Activated CD4-positive, alpha-beta T cell treated with anti-CD3 and anti-CD28 coated beads, Interleukin-2, amount 50 U/mL, for 24 hours (primary cell): ENCODE measurements at regions not wholly inside any gene's neighbourhood (a gene's known extent, or its start where the extent isn't known, plus 50 kb on each side); places are given as distances from the start of the nearest gene placed in this dataset.

ENCODE experiments used
- DNase-seq, 2 donors: peaks; one replicate each; pipeline ENCODE4 v3.0.0-alpha.2; 2020; ENCODE audit warnings: low read depth in 1 of 2, low spot score in 1 of 2

- DNase-seq: no peak
Observed at GRCh38 chr1:220979371-220979770, 100.1 kb downstream of the HLX start.

DNA sequence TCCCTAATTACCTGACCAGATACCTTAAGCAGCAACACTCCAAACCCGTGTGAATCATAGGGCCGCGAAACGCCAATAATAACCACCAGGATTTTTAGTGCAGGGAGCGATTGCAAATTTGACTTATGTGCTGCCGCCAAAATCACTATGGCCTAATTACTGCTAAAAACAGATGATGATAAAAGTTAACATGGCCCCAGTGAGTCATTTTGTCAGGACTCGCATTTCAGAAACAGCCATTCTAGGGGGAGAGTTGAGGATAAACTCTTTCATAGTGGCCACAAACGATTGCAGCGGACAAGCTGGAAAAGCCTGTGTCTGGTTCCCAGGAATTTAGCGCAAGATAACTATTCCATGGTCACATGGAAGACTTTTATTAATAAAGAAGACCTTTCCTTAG lies 103.4 kb downstream of the HLX start:
- no peak for DNase-seq

DNA sequence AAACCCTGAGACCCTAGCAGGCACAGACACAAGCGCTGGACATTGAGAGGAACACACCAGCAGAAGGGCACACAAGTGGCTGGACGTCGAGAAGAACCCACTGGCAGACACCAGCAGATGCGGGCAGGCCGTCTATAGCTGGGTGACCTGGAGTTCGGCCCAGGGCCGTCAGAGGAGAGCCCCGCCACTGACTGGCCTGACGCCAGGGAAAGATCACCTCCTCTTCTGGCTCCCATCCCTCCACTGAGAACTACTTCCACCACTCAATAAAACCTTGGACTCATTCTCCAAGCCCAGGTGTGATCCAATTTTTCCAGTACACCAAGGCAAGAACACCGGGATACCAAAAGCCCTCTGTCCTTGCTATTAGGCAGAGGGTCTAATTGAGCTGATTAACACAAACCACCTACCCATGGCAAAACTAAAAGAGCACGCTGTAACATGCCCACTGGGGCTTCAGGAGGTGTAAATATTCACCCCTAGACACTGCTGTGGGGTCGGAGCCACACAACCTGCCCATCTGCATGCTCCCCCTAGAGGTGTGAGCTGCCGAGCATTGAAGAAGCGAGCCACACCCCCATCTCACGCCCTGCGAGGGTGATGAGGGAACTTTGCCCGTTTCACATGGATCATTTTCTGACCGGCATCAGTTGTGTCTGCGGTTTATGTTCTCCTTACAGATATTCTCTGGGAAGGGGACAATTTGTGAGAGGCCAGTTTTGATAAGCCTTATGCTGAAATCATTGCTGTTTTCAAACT lies 104.8 kb downstream of the HLX start:
- no peak for DNase-seq

- DNase-seq: no peak
Observed at GRCh38 chr1:220990427-220991339, 111.4 kb downstream of the HLX start.

GRCh38 chr1:220991506-220991905 lies 112.3 kb downstream of the HLX start:
- DNase-seq: no peak

GRCh38 chr1:220991959-220992704 lies 112.9 kb downstream of the HLX start:
- no peak for DNase-seq

GRCh38 chr1:220992705-220993052 lies 113.4 kb downstream of the HLX start:
- no peak for DNase-seq

DNA sequence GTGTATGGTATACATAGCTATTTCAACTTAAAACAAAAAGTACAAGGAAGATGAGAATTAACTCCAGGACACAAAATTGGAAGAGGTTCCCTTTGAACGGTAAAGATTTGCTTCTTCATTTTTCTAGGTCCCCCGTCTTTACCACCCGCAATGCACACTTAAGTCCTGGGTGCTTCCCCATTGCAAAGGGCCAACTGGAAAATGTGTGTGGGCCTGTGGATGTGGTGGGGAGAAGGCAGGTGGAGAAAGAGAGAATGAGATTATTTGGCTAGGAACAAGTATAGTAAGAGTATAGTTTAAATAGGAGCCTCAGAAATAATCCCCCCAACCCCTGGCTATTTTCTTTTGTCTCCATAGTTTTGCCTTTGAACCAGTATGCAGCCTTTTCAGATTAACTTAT lies 115.4 kb downstream of the HLX start:
- no peak for DNase-seq

DNA sequence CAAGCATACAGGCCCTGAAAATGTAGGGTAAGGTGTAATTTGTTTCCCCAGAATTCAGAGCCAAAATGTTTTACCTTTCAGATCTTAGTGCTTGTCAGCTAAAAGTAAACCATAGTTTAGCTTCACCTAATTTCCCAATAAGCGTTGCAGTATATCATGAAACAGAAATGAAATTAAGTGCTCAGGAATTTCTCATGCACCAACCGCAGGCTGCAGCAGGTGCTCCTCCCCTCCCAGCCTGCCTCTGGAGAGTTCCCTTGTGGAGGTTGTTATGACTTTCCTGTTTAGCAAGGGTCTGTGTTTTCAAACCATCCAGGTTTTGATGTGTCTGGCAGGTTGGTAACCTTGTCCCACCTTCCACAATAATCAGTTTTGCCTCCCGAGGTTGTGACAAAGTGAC lies 118.5 kb downstream of the HLX start:
- no peak for DNase-seq

GRCh38 chr1:220999872-221000863 lies 120.9 kb downstream of the HLX start:
- no peak for DNase-seq

DNA sequence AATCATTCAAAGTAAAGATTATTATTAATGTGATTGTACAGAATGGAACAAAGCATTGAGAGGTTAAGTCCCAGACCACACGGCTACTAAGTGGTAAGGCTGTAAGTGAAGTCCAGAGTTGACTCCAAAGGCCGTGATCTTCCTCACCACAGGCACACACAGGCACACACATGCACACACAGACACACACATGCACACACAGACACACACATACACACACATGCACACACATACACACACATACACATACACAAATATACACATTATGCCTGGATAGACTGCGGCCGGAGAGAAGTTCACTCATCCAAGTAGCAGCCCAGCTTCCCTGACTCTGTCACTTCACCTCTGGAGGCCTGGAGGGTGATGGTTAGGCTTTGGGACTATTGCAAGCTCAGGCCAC lies 121.9 kb downstream of the HLX start:
- DNase-seq: no peak

GRCh38 chr1:221002601-221003000 lies 123.4 kb downstream of the HLX start:
- DNase-seq: no peak

GRCh38 chr1:221011145-221011544 lies 131.9 kb downstream of the HLX start:
- DNase-seq: no peak

DNA sequence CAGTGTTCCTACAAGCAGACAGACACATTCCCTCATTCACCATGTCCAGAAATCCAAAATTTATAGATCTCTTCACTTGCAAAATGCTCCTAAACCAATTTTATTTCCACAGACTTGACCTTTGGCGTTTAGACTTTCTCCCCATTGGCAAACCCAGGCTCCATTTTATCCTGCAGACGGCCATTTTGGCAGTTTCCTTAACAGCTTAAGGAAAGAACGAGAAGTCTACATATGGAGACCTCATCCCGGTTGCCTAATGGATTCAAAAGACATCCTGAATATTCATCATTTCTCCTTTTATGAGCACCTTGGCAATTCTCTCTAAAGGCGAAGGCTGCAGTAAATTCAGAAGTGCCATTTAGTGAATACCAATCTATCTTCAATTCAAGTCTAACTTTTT lies 132.9 kb downstream of the HLX start:
- DNase-seq: no peak

- DNase-seq: no peak
Observed at GRCh38 chr1:221013691-221014660, 134.7 kb downstream of the HLX start.

GRCh38 chr1:221015159-221015790 lies 136.0 kb downstream of the HLX start:
- DNase-seq: no peak

GRCh38 chr1:221016751-221017150 lies 137.5 kb downstream of the HLX start:
- no peak for DNase-seq

DNA sequence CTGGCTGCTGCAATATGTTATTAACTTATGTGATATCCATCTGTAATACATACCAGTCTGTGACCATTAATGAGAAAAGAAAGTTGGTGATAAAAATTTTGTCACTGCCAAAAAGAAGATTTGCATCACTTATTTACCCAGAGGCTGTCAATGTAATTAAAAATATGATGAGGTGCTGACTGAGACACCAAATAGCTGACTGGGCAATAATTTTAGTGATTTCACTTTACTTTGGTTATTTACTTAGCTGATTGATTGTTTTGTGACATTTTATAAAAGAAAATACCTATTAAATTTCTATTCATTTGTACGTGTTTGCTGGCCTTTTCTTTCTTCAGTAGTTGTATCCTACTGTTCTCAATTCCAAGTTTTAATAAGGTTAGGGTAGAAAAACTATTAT lies 139.2 kb downstream of the HLX start:
- no peak for DNase-seq

DNA sequence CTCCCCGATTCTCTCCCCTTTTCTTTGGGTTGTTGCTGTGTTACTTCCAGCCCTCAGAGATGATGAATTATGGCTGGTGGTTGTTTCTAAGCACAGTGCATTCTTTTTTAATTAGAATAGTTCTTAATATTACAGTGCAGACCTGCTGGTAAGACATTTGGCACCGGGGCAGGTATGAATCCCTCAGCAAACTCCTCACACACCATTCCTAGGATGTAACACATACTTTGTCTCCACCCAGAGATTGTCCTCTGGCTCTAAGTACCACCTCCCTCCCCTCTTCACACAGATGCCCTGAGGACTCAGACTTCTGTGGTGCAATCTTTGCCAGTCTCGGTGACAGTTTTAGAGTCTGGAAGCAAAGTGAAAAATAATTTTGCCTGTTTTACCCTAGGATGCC lies 143.1 kb downstream of the HLX start:
- DNase-seq: no peak
